IMR-90 (cell line): ENCODE measurements at regions not wholly inside any gene's neighbourhood (a gene's known extent, or its start where the extent isn't known, plus 50 kb on each side); places are given as distances from the start of the nearest gene placed in this dataset.

Source experiments
- ATAC-seq: fragments of 200-7000 bp; cut with Tn5 transposase; 2 replicates; pipeline ENCODE4 v1.9.1; 2020; ENCODE audit warnings: low read depth, mild to moderate bottlenecking, moderate library complexity
- BruUV-seq: library from RNA; stranded (reverse); fragments of 400-500 nt; replicated peaks from 2 replicates; lab custom pipeline; 2021; lab: Mats Ljungman, UMichigan
- CTCF ChIA-PET: fragments of 300-600 bp; formaldehyde crosslinking; extraction: SDS; loops from one replicate; lab custom pipeline; 2021; ENCODE audit warnings: antibody characterized with exemption; lab: Yijun Ruan, JAX
- POLR2A ChIA-PET: fragments of 300-600 bp; sonication (Branson Sonifier 250); formaldehyde crosslinking; loops from one replicate; lab custom pipeline; 2022; ENCODE audit warnings: antibody characterized with exemption; ENCODE audit not compliant: unreplicated experiment; lab: Charles Lee
- DNase-seq: peaks from one replicate; pipeline ENCODE4 v3.0.0; 2013
- H2AFZ ChIP-seq: replicated peaks from 2 replicates; pipeline ENCODE3; 2013; ENCODE audit warnings: low read length, mild to moderate bottlenecking; ENCODE audit not compliant: poor library complexity
- H2AK5ac ChIP-seq: 2 replicates; pipeline ENCODE4 v1.6.1; 2013; ENCODE audit warnings: low read depth, low read length, inconsistent platforms
- H2AK9ac ChIP-seq: replicated peaks from 2 replicates; pipeline ENCODE3; 2013; ENCODE audit warnings: mild to moderate bottlenecking, low read depth, low read length, moderate library complexity; ENCODE audit not compliant: poor library complexity
- H2BK120ac ChIP-seq: 2 replicates; pipeline ENCODE4 v1.6.1; 2013; ENCODE audit warnings: low read depth, low read length, inconsistent platforms
- H2BK15ac ChIP-seq: 3 replicates; pipeline ENCODE4 v1.6.1; 2013; ENCODE audit warnings: low read depth, low read length, inconsistent platforms
- H2BK20ac ChIP-seq: 2 replicates; pipeline ENCODE4 v1.6.1; 2013; ENCODE audit warnings: low read depth, mild to moderate bottlenecking, inconsistent platforms, low read length, moderate library complexity
- H2BK5ac ChIP-seq: 2 replicates; pipeline ENCODE4 v1.6.1; 2013; ENCODE audit warnings: mild to moderate bottlenecking, low read depth, low read length, inconsistent platforms; ENCODE audit not compliant: poor library complexity, severe bottlenecking
- H3K14ac ChIP-seq: replicated peaks from 2 replicates; pipeline ENCODE4 v1.6.1; 2013; ENCODE audit warnings: low read depth, low read length, inconsistent platforms
- H3K18ac ChIP-seq: 2 replicates; pipeline ENCODE4 v1.6.1; 2013; ENCODE audit warnings: low read depth, low read length, control low read depth
- H3K23ac ChIP-seq: 2 replicates; pipeline ENCODE4 v1.6.1; 2013; ENCODE audit warnings: low read depth, low read length, inconsistent platforms
- H3K27ac ChIP-seq: 2 replicates; pipeline ENCODE4 v1.5.1; 2013; ENCODE audit warnings: mild to moderate bottlenecking, control low read depth, low read length; ENCODE audit not compliant: insufficient read depth
- H3K27me3 ChIP-seq: 2 replicates; pipeline ENCODE4 v1.6.1; 2013; ENCODE audit warnings: low read length; ENCODE audit not compliant: control insufficient read depth, insufficient read depth
- H3K36me3 ChIP-seq: 2 replicates; pipeline ENCODE4 v1.6.1; 2013; ENCODE audit warnings: low read length, mixed read lengths; ENCODE audit not compliant: control insufficient read depth, insufficient read depth
- H3K4ac ChIP-seq: 2 replicates; pipeline ENCODE4 v1.6.1; 2013; ENCODE audit warnings: low read depth, low read length, inconsistent platforms
- H3K4me1 ChIP-seq: 2 replicates; pipeline ENCODE4 v1.6.1; 2013; ENCODE audit warnings: low read length, mixed read lengths; ENCODE audit not compliant: control insufficient read depth, insufficient read depth
- H3K4me2 ChIP-seq: 2 replicates; pipeline ENCODE4 v1.6.1; 2013; ENCODE audit warnings: low read depth, mild to moderate bottlenecking, control low read depth, low read length, moderate library complexity
- H3K4me3 ChIP-seq: 2 replicates; pipeline ENCODE4 v1.5.1; 2013; ENCODE audit warnings: low read depth, mild to moderate bottlenecking, control low read depth, low read length, moderate library complexity; ENCODE audit not compliant: insufficient read depth
- H3K56ac ChIP-seq: 2 replicates; pipeline ENCODE4 v1.6.1; 2013; ENCODE audit warnings: low read length, inconsistent platforms; ENCODE audit not compliant: insufficient read depth; ENCODE audit errors: extremely low read depth
- H3K79me1 ChIP-seq, 2 experiments: 2 replicates each; pipeline ENCODE4 v1.6.1; 2013; ENCODE audit warnings: low read length in 2 of 2, inconsistent platforms in 1 of 2, low read depth in 1 of 2
- H3K9ac ChIP-seq: 2 replicates; pipeline ENCODE4 v1.6.1; 2013; ENCODE audit warnings: low read depth, low read length, control low read depth
- H3K9me1 ChIP-seq: 2 replicates; pipeline ENCODE4 v1.6.1; 2013; ENCODE audit warnings: low read length, inconsistent platforms; ENCODE audit not compliant: insufficient read depth
- H3K9me3 ChIP-seq: 2 replicates; pipeline ENCODE4 v1.6.1; 2013; ENCODE audit warnings: low read length; ENCODE audit not compliant: control insufficient read depth, insufficient read depth
- H4K20me1 ChIP-seq: 2 replicates; pipeline ENCODE4 v1.6.1; 2013; ENCODE audit warnings: low read length, inconsistent platforms; ENCODE audit not compliant: insufficient read depth
- H4K5ac ChIP-seq: 2 replicates; pipeline ENCODE4 v1.6.1; 2013; ENCODE audit warnings: mild to moderate bottlenecking, low read depth, low read length, control low read depth
- H4K8ac ChIP-seq, 2 experiments: 2 replicates each; pipeline ENCODE4 v1.6.1; 2013; ENCODE audit warnings: low read depth in 2 of 2, low read length in 2 of 2, control low read depth in 1 of 2, inconsistent platforms in 1 of 2
- H4K91ac ChIP-seq: 2 replicates; pipeline ENCODE4 v1.6.1; 2013; ENCODE audit warnings: low read depth, low read length, inconsistent platforms; ENCODE audit not compliant: insufficient read depth
- BHLHE40 ChIP-seq: fragments of 150-350 bp; IDR thresholded peaks from 2 replicates; pipeline ENCODE4 v1.6.1; 2016; ENCODE audit warnings: mild to moderate bottlenecking, low read depth, low read length
- CHD1 ChIP-seq: IDR thresholded peaks from 2 replicates; pipeline ENCODE4 v1.6.1; 2012; ENCODE audit warnings: low read depth, low read length, improper control_type of control experiment
- FOS ChIP-seq: fragments of 150-350 bp; IDR thresholded peaks from 2 replicates; pipeline ENCODE4 v1.6.1; 2016; ENCODE audit warnings: low read depth, low read length
- MAFK ChIP-seq: IDR thresholded peaks from 2 replicates; pipeline ENCODE4 v1.6.1; 2012; ENCODE audit warnings: low read depth, low read length, improper control_type of control experiment
- MAZ ChIP-seq: IDR thresholded peaks from 2 replicates; pipeline ENCODE4 v1.6.1; 2012; ENCODE audit warnings: low read depth, mild to moderate bottlenecking, low read length, improper control_type of control experiment, moderate library complexity, borderline replicate concordance
- POLR2A ChIP-seq: IDR thresholded peaks from 2 replicates; pipeline ENCODE4 v1.6.1; 2012; ENCODE audit warnings: mild to moderate bottlenecking, low read depth, low read length
- RCOR1 ChIP-seq: IDR thresholded peaks from 2 replicates; pipeline ENCODE4 v1.6.1; 2012; ENCODE audit warnings: mild to moderate bottlenecking, low read length, improper control_type of control experiment; ENCODE audit not compliant: insufficient replicate concordance
- RFX5 ChIP-seq: IDR thresholded peaks from 2 replicates; pipeline ENCODE4 v1.8.0; 2012; ENCODE audit warnings: low read depth, mild to moderate bottlenecking, low read length, moderate library complexity
- SMC3 ChIP-seq: fragments of 150-350 bp; IDR thresholded peaks from 2 replicates; pipeline ENCODE4 v1.6.1; 2016; ENCODE audit warnings: low read depth, mild to moderate bottlenecking, antibody characterized with exemption, low read length, moderate library complexity
- WGBS, 2 experiments: methylation state at CpG; one replicate each; pipeline versions ENCODE4 v1.1.5 to v1.1.7; 2013; ENCODE audit warnings: missing lambda C conversion rate in 2 of 2; ENCODE audit not compliant: insufficient read length in 1 of 2; ENCODE audit errors: extremely low coverage in 2 of 2; 5-methylcytosine and 5-hydroxymethylcytosine counted together
- dilution Hi-C: fragments of 300-500 bp; cut with HindIII; formaldehyde crosslinking; loops from one replicate; pipeline ENCODE4 v1.14.3; 2018; ENCODE audit warnings: low sequenced_read_pairs; ENCODE audit not compliant: unreplicated experiment
- in situ Hi-C: fragments of 300-500 bp; cut with MboI; formaldehyde crosslinking; loops from 3 replicates; pipeline ENCODE4 v1.14.3; 2019; ENCODE audit warnings: low sequenced_read_pairs, inconsistent platforms, mixed read lengths
- intact Hi-C: fragments of 100-400 bp; cut with micrococcal nuclease; formaldehyde crosslinking; loops from 2 replicates; pipeline ENCODE4 v1.10.0; 2022
- TF ChIP-seq, protein P1 (sequence below): conservative IDR thresholded peaks from 2 replicates; pipeline ENCODE4 v1.5.1; 2012; ENCODE audit warnings: mild to moderate bottlenecking, low read depth, low read length, improper control_type of control experiment
- TF ChIP-seq, protein P2 (sequence below): fragments of 150-350 bp; IDR thresholded peaks from 2 replicates; pipeline ENCODE4 v1.6.1; 2017; ENCODE audit warnings: mild to moderate bottlenecking, antibody characterized with exemption, low read length, low read depth

DNA sequence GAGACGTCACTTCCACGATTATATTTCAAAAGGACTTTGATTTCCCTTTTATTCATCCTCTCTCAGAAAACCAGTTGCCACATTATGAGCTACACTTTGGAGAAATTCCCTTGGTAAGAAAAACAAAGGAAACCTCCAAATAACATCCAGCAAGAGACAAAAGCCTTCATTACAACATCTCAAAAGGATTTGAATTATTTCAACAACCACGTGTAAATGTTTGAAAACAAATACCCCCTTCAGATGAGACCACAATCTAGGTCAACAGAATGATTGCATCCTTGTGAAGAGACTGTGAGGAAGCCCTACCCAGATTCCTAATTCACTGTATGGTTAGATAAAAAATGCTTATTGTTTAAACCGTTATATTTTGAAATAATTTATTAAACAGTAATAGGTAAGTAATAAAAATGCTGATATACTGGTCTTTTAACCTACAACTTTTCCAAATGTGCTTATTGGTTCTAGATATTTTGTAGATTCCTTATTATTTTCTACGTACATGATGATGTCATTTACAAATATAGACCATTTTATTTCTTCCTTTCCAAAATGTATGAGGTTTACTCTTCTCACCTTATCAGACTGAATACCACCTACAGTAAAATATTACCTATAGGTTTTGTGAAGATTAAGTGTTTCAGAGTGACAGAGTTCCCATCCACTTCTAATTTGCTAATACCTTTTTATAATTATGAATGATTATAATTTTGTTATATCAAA, 922.7 kb upstream of the CHAC2 start:
- Histone ChIP-seq H4K5ac (no peak overlapping the region), H3K56ac (no peak overlapping the region), H3K27ac (no peak overlapping the region), H3K14ac (no peak overlapping the region), H2AFZ (no peak overlapping the region), H3K18ac (no peak overlapping the region), H4K20me1 (no peaks in the 10 kb centered on the region), H4K8ac (no peak overlapping the region), H2BK120ac (no peak overlapping the region), H2BK5ac (no peak overlapping the region), H3K4me1 (no peaks in the 10 kb centered on the region), H2AK9ac (no peak overlapping the region), H3K4ac (no peak overlapping the region), H2BK15ac (no peak overlapping the region), H2BK20ac (no peak overlapping the region), H3K79me1 (no peaks in the 10 kb centered on the region), H3K23ac (no peak overlapping the region), H3K9me1 (no peaks in the 10 kb centered on the region), H3K36me3 (no peaks in the 10 kb centered on the region), H3K4me2 (no peak overlapping the region), H3K9ac (no peak overlapping the region), H4K91ac (no peak overlapping the region), H3K4me3 (no peak overlapping the region), H3K27me3 (no peaks in the 10 kb centered on the region), H2AK5ac (no peak overlapping the region), H3K9me3 (no peaks in the 10 kb centered on the region; the same call in 1 of the 2 replicates)
- TF ChIP-seq CHD1 (no peak), MAFK (no peak), FOS (no peak), RCOR1 (no peak), POLR2A (no peak), SMC3 (no peak), MAZ (no peak), BHLHE40 (no peak), RFX5 (no peak)
- TF ChIP-seq, protein P1, sequence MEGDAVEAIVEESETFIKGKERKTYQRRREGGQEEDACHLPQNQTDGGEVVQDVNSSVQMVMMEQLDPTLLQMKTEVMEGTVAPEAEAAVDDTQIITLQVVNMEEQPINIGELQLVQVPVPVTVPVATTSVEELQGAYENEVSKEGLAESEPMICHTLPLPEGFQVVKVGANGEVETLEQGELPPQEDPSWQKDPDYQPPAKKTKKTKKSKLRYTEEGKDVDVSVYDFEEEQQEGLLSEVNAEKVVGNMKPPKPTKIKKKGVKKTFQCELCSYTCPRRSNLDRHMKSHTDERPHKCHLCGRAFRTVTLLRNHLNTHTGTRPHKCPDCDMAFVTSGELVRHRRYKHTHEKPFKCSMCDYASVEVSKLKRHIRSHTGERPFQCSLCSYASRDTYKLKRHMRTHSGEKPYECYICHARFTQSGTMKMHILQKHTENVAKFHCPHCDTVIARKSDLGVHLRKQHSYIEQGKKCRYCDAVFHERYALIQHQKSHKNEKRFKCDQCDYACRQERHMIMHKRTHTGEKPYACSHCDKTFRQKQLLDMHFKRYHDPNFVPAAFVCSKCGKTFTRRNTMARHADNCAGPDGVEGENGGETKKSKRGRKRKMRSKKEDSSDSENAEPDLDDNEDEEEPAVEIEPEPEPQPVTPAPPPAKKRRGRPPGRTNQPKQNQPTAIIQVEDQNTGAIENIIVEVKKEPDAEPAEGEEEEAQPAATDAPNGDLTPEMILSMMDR, result no peak
- TF ChIP-seq, protein P2, sequence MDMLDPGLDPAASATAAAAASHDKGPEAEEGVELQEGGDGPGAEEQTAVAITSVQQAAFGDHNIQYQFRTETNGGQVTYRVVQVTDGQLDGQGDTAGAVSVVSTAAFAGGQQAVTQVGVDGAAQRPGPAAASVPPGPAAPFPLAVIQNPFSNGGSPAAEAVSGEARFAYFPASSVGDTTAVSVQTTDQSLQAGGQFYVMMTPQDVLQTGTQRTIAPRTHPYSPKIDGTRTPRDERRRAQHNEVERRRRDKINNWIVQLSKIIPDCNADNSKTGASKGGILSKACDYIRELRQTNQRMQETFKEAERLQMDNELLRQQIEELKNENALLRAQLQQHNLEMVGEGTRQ, result no peak
- intact Hi-C loops (no loop called here), in situ Hi-C loops (no loop called here), dilution Hi-C loops (no loop called here)
- ATAC-seq (no peak), DNase-seq (peak; percentile 7)
- no CpG with 5 or more reads among the region's 5 CpGs for WGBS, 2 experiments
- POLR2A ChIA-PET, result no interaction called here
- CTCF ChIA-PET, result no interaction called here
- BruUV-seq, result no TSS peak
